ENCODE measurements at regions not wholly inside any gene's neighbourhood (a gene's known extent, or its start where the extent isn't known, plus 50 kb on each side); places are given as distances from the start of the nearest gene placed in this dataset.

GRCh38 chr7:156151078-156151477 lies 338.8 kb upstream of the SHH start:
- H2BK120ac ChIP-seq (ENCODE audit: low read depth, low read length) = no peak overlapping the region

GRCh38 chr7:156148995-156149394 lies 336.7 kb upstream of the SHH start:
- no peaks in the 10 kb centered on the region for H3K36me3 ChIP-seq (ENCODE audit: control insufficient read depth in 1 of 2, insufficient read depth in 2 of 2, low read depth in 1 of 2, low read length in 2 of 2)
- H3K27ac ChIP-seq (ENCODE audit: low read length, poor library complexity, severe bottlenecking) = no peak overlapping the region
- H2BK5ac ChIP-seq (ENCODE audit: low read depth, low read length, poor library complexity, severe bottlenecking) = no peak overlapping the region
- H3K4me3 ChIP-seq (ENCODE audit: insufficient read depth in 1 of 2, low read depth in 1 of 2, low read length in 2 of 2) = no peak overlapping the region
- H2BK12ac ChIP-seq (ENCODE audit: low read length in 2 of 2) = no peak overlapping the region
- H4K91ac ChIP-seq (ENCODE audit: low read length) = no peak overlapping the region
- H3K14ac ChIP-seq (ENCODE audit: low read length in 2 of 2) = no peak overlapping the region
- H3K4me2 ChIP-seq (ENCODE audit: low read length, poor library complexity, severe bottlenecking) = no peak overlapping the region
- 85% methylated on average over 9 of the region's 9 CpGs for WGBS
- peaks cover 3% of the 10 kb centered on the region for H3K4me1 ChIP-seq (ENCODE audit: control insufficient read depth, insufficient read depth, low read depth, low read length)
- no peak overlapping the region for H2AFZ ChIP-seq (ENCODE audit: low read depth, low read length)
- no peak overlapping the region for H2AK5ac ChIP-seq (ENCODE audit: low read length, severe bottlenecking)
- H2BK15ac ChIP-seq (ENCODE audit: low read depth, poor library complexity, severe bottlenecking) = no peak overlapping the region
- no peaks in the 10 kb centered on the region for H3K27me3 ChIP-seq (ENCODE audit: control insufficient read depth in 1 of 2, insufficient read depth in 1 of 2, low read length in 2 of 2)
- H2BK120ac ChIP-seq (ENCODE audit: low read depth, low read length) = no peak overlapping the region
- no peak overlapping the region for H3K4ac ChIP-seq (ENCODE audit: low read depth in 1 of 2, low read length in 2 of 2)
- no peak overlapping the region for H3K18ac ChIP-seq (ENCODE audit: low read depth in 1 of 2, low read length in 2 of 2)
- H3K9ac ChIP-seq (ENCODE audit: low read length) = no peak overlapping the region
- no peaks in the 10 kb centered on the region for H3K9me3 ChIP-seq (ENCODE audit: control insufficient read depth, low read length)
- no peak for DNase-seq
- no peak overlapping the region for H3K23ac ChIP-seq (ENCODE audit: low read length in 2 of 2)
- no peaks in the 10 kb centered on the region for H3K79me1 ChIP-seq (replicated peaks; ENCODE audit: low read length, poor library complexity, severe bottlenecking)
- no peak overlapping the region for H4K8ac ChIP-seq (ENCODE audit: low read length)

More at GRCh38 chr7:156151078-156151477, 338.8 kb upstream of the SHH start:
- no peak overlapping the region for H2BK15ac ChIP-seq (ENCODE audit: low read depth, poor library complexity, severe bottlenecking)
- no peak overlapping the region for H4K8ac ChIP-seq (ENCODE audit: low read length)
- H2BK5ac ChIP-seq (ENCODE audit: low read depth, low read length, poor library complexity, severe bottlenecking) = no peak overlapping the region
- H3K36me3 ChIP-seq (ENCODE audit: control insufficient read depth in 1 of 2, insufficient read depth in 2 of 2, low read depth in 1 of 2, low read length in 2 of 2) = no peaks in the 10 kb centered on the region
- H3K23ac ChIP-seq (ENCODE audit: low read length in 2 of 2) = no peak overlapping the region
- WGBS = 54% methylated on average over 8 of the region's 8 CpGs
- H3K27ac ChIP-seq (ENCODE audit: low read length, poor library complexity, severe bottlenecking) = no peak overlapping the region
- no peaks in the 10 kb centered on the region for H3K79me1 ChIP-seq (replicated peaks; ENCODE audit: low read length, poor library complexity, severe bottlenecking)
- H3K9ac ChIP-seq (ENCODE audit: low read length) = no peak overlapping the region
- no peak overlapping the region for H2AFZ ChIP-seq (ENCODE audit: low read depth, low read length)
- no peaks in the 10 kb centered on the region for H3K27me3 ChIP-seq (ENCODE audit: control insufficient read depth in 1 of 2, insufficient read depth in 1 of 2, low read length in 2 of 2)
- no peak for DNase-seq
- no peak overlapping the region for H2AK5ac ChIP-seq (ENCODE audit: low read length, severe bottlenecking)
- no peak overlapping the region for H3K4ac ChIP-seq (ENCODE audit: low read depth in 1 of 2, low read length in 2 of 2)
- no peak overlapping the region for H3K14ac ChIP-seq (ENCODE audit: low read length in 2 of 2)
- H2BK12ac ChIP-seq (ENCODE audit: low read length in 2 of 2) = no peak overlapping the region
- H4K91ac ChIP-seq (ENCODE audit: low read length) = no peak overlapping the region
- H3K4me3 ChIP-seq (ENCODE audit: insufficient read depth in 1 of 2, low read depth in 1 of 2, low read length in 2 of 2) = no peak overlapping the region
- peaks cover 3% of the 10 kb centered on the region for H3K4me1 ChIP-seq (ENCODE audit: control insufficient read depth, insufficient read depth, low read depth, low read length)
- H3K9me3 ChIP-seq (ENCODE audit: control insufficient read depth, low read length) = no peaks in the 10 kb centered on the region
- H3K18ac ChIP-seq (ENCODE audit: low read depth in 1 of 2, low read length in 2 of 2) = no peak overlapping the region
- no peak overlapping the region for H3K4me2 ChIP-seq (ENCODE audit: low read length, poor library complexity, severe bottlenecking)

GRCh38 chr7:156148547-156148946 lies 336.3 kb upstream of the SHH start:
- Histone ChIP-seq H2BK120ac (ENCODE audit: low read depth, low read length) (no peak overlapping the region), H3K4me2 (ENCODE audit: low read length, poor library complexity, severe bottlenecking) (no peak overlapping the region), H3K4ac (ENCODE audit: low read depth in 1 of 2, low read length in 2 of 2) (no peak overlapping the region), H3K36me3 (ENCODE audit: control insufficient read depth in 1 of 2, insufficient read depth in 2 of 2, low read depth in 1 of 2, low read length in 2 of 2) (no peaks in the 10 kb centered on the region), H3K23ac (ENCODE audit: low read length in 2 of 2) (no peak overlapping the region), H3K14ac (ENCODE audit: low read length in 2 of 2) (no peak overlapping the region), H2BK5ac (ENCODE audit: low read depth, low read length, poor library complexity, severe bottlenecking) (no peak overlapping the region), H3K9me3 (ENCODE audit: control insufficient read depth, low read length) (no peaks in the 10 kb centered on the region), H2BK12ac (ENCODE audit: low read length in 2 of 2) (no peak overlapping the region), H3K4me1 (ENCODE audit: control insufficient read depth, insufficient read depth, low read depth, low read length) (peaks cover 3% of the 10 kb centered on the region), H4K8ac (ENCODE audit: low read length) (no peak overlapping the region), H4K91ac (ENCODE audit: low read length) (no peak overlapping the region), H2BK15ac (ENCODE audit: low read depth, poor library complexity, severe bottlenecking) (no peak overlapping the region), H2AK5ac (ENCODE audit: low read length, severe bottlenecking) (no peak overlapping the region), H3K27me3 (ENCODE audit: control insufficient read depth in 1 of 2, insufficient read depth in 1 of 2, low read length in 2 of 2) (no peaks in the 10 kb centered on the region), H3K27ac (ENCODE audit: low read length, poor library complexity, severe bottlenecking) (no peak overlapping the region), H3K4me3 (ENCODE audit: insufficient read depth in 1 of 2, low read depth in 1 of 2, low read length in 2 of 2) (no peak overlapping the region), H3K18ac (ENCODE audit: low read depth in 1 of 2, low read length in 2 of 2) (no peak overlapping the region), H3K9ac (ENCODE audit: low read length) (no peak overlapping the region), H2AFZ (ENCODE audit: low read depth, low read length) (no peak overlapping the region), H3K79me1 (replicated peaks; ENCODE audit: low read length, poor library complexity, severe bottlenecking) (no peaks in the 10 kb centered on the region)
- DNase-seq = no peak
- whole genome bisulfite sequencing = 77% methylated on average over 8 of the region's 8 CpGs

GRCh38 chr7:156147756-156148504 lies 335.7 kb upstream of the SHH start:
- no peak overlapping the region for H2BK5ac ChIP-seq (ENCODE audit: low read depth, low read length, poor library complexity, severe bottlenecking)
- H3K4me1 ChIP-seq (ENCODE audit: control insufficient read depth, insufficient read depth, low read depth, low read length) = peaks cover 3% of the 10 kb centered on the region
- no peak overlapping the region for H4K91ac ChIP-seq (ENCODE audit: low read length)
- H3K4ac ChIP-seq (ENCODE audit: low read depth in 1 of 2, low read length in 2 of 2) = no peak overlapping the region
- no peaks in the 10 kb centered on the region for H3K27me3 ChIP-seq (ENCODE audit: control insufficient read depth in 1 of 2, insufficient read depth in 1 of 2, low read length in 2 of 2)
- H3K4me3 ChIP-seq (ENCODE audit: insufficient read depth in 1 of 2, low read depth in 1 of 2, low read length in 2 of 2) = no peak overlapping the region
- DNase-seq = no peak
- H3K23ac ChIP-seq (ENCODE audit: low read length in 2 of 2) = no peak overlapping the region
- no peak overlapping the region for H2BK15ac ChIP-seq (ENCODE audit: low read depth, poor library complexity, severe bottlenecking)
- H3K9ac ChIP-seq (ENCODE audit: low read length) = no peak overlapping the region
- no peak overlapping the region for H3K14ac ChIP-seq (ENCODE audit: low read length in 2 of 2)
- WGBS = 77% methylated on average over 15 of the region's 15 CpGs
- H3K27ac ChIP-seq (ENCODE audit: low read length, poor library complexity, severe bottlenecking) = no peak overlapping the region
- no peaks in the 10 kb centered on the region for H3K9me3 ChIP-seq (ENCODE audit: control insufficient read depth, low read length)
- no peak overlapping the region for H2AFZ ChIP-seq (ENCODE audit: low read depth, low read length)
- no peak overlapping the region for H2BK12ac ChIP-seq (ENCODE audit: low read length in 2 of 2)
- no peak overlapping the region for H4K8ac ChIP-seq (ENCODE audit: low read length)
- no peak overlapping the region for H2AK5ac ChIP-seq (ENCODE audit: low read length, severe bottlenecking)
- H3K18ac ChIP-seq (ENCODE audit: low read depth in 1 of 2, low read length in 2 of 2) = no peak overlapping the region
- no peaks in the 10 kb centered on the region for H3K79me1 ChIP-seq (replicated peaks; ENCODE audit: low read length, poor library complexity, severe bottlenecking)
- no peak overlapping the region for H2BK120ac ChIP-seq (ENCODE audit: low read depth, low read length)
- no peak overlapping the region for H3K4me2 ChIP-seq (ENCODE audit: low read length, poor library complexity, severe bottlenecking)
- H3K36me3 ChIP-seq (ENCODE audit: control insufficient read depth in 1 of 2, insufficient read depth in 2 of 2, low read depth in 1 of 2, low read length in 2 of 2) = no peaks in the 10 kb centered on the region

Measured in mesenchymal stem cell (in vitro differentiated cells and primary cell).